PFSK-1 (cell line): ENCODE measurements at regions not wholly inside any gene's neighbourhood (a gene's known extent, or its start where the extent isn't known, plus 50 kb on each side); places are given as distances from the start of the nearest gene placed in this dataset.

Experiments used
- FOXP2 ChIP-seq: optimal IDR thresholded peaks from 2 replicates; pipeline ENCODE3; 2011; ENCODE audit warnings: borderline replicate concordance, control low read depth, inconsistent platforms; ENCODE audit not compliant: insufficient read depth; ENCODE audit errors: extremely low read length, extremely low read depth
- POLR2AphosphoS5 ChIP-seq: IDR thresholded peaks from 2 replicates; pipeline ENCODE4 v1.6.1; 2012; ENCODE audit warnings: low read depth, mild to moderate bottlenecking, control low read depth, low read length, moderate library complexity
- SIN3A ChIP-seq: IDR thresholded peaks from 2 replicates; pipeline ENCODE4 v1.6.1; 2012; ENCODE audit warnings: mild to moderate bottlenecking, low read length, moderate library complexity, borderline replicate concordance; ENCODE audit not compliant: insufficient read depth
- TAF1 ChIP-seq: IDR thresholded peaks from 2 replicates; pipeline ENCODE4 v1.6.1; 2012; ENCODE audit warnings: low read length, control low read depth, borderline replicate concordance; ENCODE audit not compliant: insufficient read depth
- TF ChIP-seq, protein P1 (sequence below), 2 experiments: IDR thresholded peaks; 2 replicates each; pipeline versions ENCODE4 v1.6.1 to v1.8.0; 2011 to 2012; ENCODE audit warnings: low read depth in 2 of 2, low read length in 2 of 2, control low read depth in 1 of 2, inconsistent platforms in 1 of 2, mild to moderate bottlenecking in 1 of 2, moderate library complexity in 1 of 2; ENCODE audit not compliant: insufficient read depth in 1 of 2

DNA sequence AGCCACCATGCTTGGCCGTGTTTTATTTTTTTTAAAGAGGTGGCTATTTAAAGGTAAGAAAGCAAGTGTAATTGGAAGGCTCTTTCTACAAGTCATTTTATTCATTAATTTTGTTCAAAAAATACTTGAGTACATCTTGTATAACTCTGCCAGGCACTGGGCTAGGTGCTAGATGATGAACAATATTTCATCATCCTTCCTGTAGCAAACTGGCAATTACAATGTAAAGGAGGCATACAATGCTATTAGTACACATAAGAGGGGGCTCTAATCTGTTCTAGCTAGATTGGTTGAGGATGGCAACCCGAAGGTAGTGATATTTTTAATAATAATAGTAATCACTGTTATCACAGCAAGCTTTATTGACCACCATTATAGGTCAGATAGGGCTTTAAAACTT is 215.5 kb upstream of the KLF14 start:
- TF ChIP-seq, protein P1, sequence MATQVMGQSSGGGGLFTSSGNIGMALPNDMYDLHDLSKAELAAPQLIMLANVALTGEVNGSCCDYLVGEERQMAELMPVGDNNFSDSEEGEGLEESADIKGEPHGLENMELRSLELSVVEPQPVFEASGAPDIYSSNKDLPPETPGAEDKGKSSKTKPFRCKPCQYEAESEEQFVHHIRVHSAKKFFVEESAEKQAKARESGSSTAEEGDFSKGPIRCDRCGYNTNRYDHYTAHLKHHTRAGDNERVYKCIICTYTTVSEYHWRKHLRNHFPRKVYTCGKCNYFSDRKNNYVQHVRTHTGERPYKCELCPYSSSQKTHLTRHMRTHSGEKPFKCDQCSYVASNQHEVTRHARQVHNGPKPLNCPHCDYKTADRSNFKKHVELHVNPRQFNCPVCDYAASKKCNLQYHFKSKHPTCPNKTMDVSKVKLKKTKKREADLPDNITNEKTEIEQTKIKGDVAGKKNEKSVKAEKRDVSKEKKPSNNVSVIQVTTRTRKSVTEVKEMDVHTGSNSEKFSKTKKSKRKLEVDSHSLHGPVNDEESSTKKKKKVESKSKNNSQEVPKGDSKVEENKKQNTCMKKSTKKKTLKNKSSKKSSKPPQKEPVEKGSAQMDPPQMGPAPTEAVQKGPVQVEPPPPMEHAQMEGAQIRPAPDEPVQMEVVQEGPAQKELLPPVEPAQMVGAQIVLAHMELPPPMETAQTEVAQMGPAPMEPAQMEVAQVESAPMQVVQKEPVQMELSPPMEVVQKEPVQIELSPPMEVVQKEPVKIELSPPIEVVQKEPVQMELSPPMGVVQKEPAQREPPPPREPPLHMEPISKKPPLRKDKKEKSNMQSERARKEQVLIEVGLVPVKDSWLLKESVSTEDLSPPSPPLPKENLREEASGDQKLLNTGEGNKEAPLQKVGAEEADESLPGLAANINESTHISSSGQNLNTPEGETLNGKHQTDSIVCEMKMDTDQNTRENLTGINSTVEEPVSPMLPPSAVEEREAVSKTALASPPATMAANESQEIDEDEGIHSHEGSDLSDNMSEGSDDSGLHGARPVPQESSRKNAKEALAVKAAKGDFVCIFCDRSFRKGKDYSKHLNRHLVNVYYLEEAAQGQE (IDR thresholded peaks at IDR 0.05; ENCODE audit: insufficient read depth in 1 of 2, low read depth in 2 of 2, low read length in 2 of 2) = no peak
- TF ChIP-seq POLR2AphosphoS5 (no peak), TAF1 (no peak), FOXP2 (no peak), SIN3A (no peak)
